Lung microvascular endothelial cell (primary cell): ENCODE measurements at regions not wholly inside any gene's neighbourhood (a gene's known extent, or its start where the extent isn't known, plus 50 kb on each side); places are given as distances from the start of the nearest gene placed in this dataset.

Source experiments
- DNase-seq, 2 donors: peaks; one replicate each; pipeline versions ENCODE4 v3.0.0 to v3.0.0-alpha.2; 2010; ENCODE audit warnings: low read depth in 2 of 2

GRCh38 chr12:114955414-114956014 is 271.5 kb upstream of the TBX3 start:
- no peak for DNase-seq

GRCh38 chr12:114954511-114955055 is 270.6 kb upstream of the TBX3 start:
- DNase-seq = no peak

- DNase-seq = no peak
Observed at GRCh38 chr12:114952573-114953271, 268.7 kb upstream of the TBX3 start.

- DNase-seq = no peak
Observed at GRCh38 chr12:114949058-114949820, 265.3 kb upstream of the TBX3 start.

GRCh38 chr12:114945351-114945750 is 261.4 kb upstream of the TBX3 start:
- DNase-seq = no peak

GRCh38 chr12:114944736-114945135 is 260.8 kb upstream of the TBX3 start:
- no peak for DNase-seq

GRCh38 chr12:114943601-114944000 is 259.6 kb upstream of the TBX3 start:
- no peak for DNase-seq

GRCh38 chr12:114938487-114939210 is 254.7 kb upstream of the TBX3 start:
- DNase-seq = no peak

GRCh38 chr12:114936148-114937079 is 252.4 kb upstream of the TBX3 start:
- peak in 1 of 2 donors; percentile 71 for DNase-seq

- no peak for DNase-seq
Observed at GRCh38 chr12:114935658-114936057, 251.7 kb upstream of the TBX3 start.

GRCh38 chr12:114933428-114934160 is 249.6 kb upstream of the TBX3 start:
- peak; percentile 6 to 77 for DNase-seq

- no peak for DNase-seq
Observed at GRCh38 chr12:114932806-114933205, 248.8 kb upstream of the TBX3 start.

- no peak for DNase-seq
Observed at GRCh38 chr12:114931025-114931424, 247.1 kb upstream of the TBX3 start.

GRCh38 chr12:114926341-114926740 is 242.4 kb upstream of the TBX3 start:
- DNase-seq = no peak

GRCh38 chr12:114924946-114925475 is 241.0 kb upstream of the TBX3 start:
- no peak for DNase-seq

- DNase-seq = no peak
Observed at GRCh38 chr12:114921781-114922180, 237.8 kb upstream of the TBX3 start.

GRCh38 chr12:114920771-114921554 is 237.0 kb upstream of the TBX3 start:
- peak; percentile 61 to 75 for DNase-seq

GRCh38 chr12:114919479-114919878 is 235.5 kb upstream of the TBX3 start:
- no peak for DNase-seq
